Lower leg skin (tissue), 4 donors: ENCODE measurements at regions not wholly inside any gene's neighbourhood (a gene's known extent, or its start where the extent isn't known, plus 50 kb on each side); places are given as distances from the start of the nearest gene placed in this dataset.

Experiments
- DNase-seq, 2 donors: peaks; one replicate each; pipeline ENCODE4 v3.0.0-alpha.2; 2019; ENCODE audit warnings: low spot score in 2 of 2
- H3K4me3 ChIP-seq: fragments of 200-600 bp; sonication (generic); 2 replicates; pipeline ENCODE4 v1.5.1; 2017; ENCODE audit warnings: mild to moderate bottlenecking, low read depth; ENCODE audit not compliant: poor library complexity, severe bottlenecking
- POLR2A ChIP-seq, 2 donors: fragments of 450-650 bp; IDR thresholded peaks; one replicate each; pipeline ENCODE4 v1.6.1; 2016 to 2017; ENCODE audit warnings: antibody characterized with exemption in 2 of 2, mild to moderate bottlenecking in 1 of 2, moderate library complexity in 1 of 2
- WGBS, 2 donors: methylation state at CpG; one replicate each; pipeline ENCODE4 v1.1.5; 2018; 5-methylcytosine and 5-hydroxymethylcytosine counted together
- intact Hi-C: fragments of 100-400 bp; cut with DNase I; formaldehyde crosslinking; loops from one replicate; pipeline ENCODE4 v1.15.0; 2023; ENCODE audit warnings: low total_unique reads
- TF ChIP-seq, protein P1 (sequence below), 3 donors: fragments of 450-650 bp; IDR thresholded peaks; one replicate each; pipeline ENCODE4 v1.5.1; 2016; ENCODE audit warnings: antibody characterized with exemption in 3 of 3, mild to moderate bottlenecking in 3 of 3, moderate library complexity in 2 of 3

DNA sequence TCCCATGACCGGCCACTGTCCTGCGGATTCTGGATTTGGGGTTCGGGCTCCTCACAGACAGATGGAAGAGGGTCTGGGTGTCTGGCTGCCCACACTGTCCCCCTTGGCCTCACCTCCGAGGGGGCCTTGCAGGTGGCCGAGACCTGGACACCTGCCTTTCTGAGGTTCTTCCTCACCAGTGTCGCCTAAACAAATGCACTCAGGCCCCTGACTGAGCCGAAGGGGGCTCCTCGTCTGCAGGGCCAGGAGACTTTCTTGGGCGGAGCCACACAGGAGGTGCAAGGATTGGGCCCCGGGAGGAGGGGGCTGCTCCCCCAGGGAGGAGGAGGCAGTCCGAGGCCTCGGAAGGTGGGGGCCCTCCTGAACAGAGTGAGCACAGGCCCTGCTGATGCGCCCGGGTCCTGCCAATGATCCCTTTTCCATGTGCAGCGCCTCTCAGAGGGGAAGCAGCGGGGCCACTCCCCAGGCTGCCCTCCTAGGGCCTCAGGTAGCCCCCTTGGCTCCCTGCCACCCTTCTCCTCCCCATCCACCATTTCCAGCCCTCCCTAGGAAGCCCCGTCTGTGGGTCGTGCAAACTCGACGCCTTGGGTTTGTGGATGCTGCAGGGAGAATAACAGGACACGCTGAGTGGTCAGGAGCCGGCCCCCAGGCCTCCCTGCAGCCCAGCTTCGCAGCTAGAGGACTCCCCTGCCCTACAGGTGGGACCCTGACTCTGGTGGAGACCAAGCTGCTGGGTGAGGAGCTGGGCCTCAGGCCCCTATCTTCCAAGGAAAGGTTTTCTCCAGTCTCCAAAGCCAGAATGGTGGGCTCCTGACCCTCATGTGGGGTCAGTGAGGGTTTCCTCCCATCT lies 63.4 kb upstream of the ZNF469 start:
- intact Hi-C loops: no loop called here
- 86 to 96% methylated on average over 13 to 22 of the region's 23 CpGs for WGBS, 2 donors
- TF ChIP-seq POLR2A (IDR thresholded peaks at IDR 0.05): no peak
- TF ChIP-seq, protein P1, sequence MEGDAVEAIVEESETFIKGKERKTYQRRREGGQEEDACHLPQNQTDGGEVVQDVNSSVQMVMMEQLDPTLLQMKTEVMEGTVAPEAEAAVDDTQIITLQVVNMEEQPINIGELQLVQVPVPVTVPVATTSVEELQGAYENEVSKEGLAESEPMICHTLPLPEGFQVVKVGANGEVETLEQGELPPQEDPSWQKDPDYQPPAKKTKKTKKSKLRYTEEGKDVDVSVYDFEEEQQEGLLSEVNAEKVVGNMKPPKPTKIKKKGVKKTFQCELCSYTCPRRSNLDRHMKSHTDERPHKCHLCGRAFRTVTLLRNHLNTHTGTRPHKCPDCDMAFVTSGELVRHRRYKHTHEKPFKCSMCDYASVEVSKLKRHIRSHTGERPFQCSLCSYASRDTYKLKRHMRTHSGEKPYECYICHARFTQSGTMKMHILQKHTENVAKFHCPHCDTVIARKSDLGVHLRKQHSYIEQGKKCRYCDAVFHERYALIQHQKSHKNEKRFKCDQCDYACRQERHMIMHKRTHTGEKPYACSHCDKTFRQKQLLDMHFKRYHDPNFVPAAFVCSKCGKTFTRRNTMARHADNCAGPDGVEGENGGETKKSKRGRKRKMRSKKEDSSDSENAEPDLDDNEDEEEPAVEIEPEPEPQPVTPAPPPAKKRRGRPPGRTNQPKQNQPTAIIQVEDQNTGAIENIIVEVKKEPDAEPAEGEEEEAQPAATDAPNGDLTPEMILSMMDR (IDR thresholded peaks at IDR 0.05): no peak

DNA sequence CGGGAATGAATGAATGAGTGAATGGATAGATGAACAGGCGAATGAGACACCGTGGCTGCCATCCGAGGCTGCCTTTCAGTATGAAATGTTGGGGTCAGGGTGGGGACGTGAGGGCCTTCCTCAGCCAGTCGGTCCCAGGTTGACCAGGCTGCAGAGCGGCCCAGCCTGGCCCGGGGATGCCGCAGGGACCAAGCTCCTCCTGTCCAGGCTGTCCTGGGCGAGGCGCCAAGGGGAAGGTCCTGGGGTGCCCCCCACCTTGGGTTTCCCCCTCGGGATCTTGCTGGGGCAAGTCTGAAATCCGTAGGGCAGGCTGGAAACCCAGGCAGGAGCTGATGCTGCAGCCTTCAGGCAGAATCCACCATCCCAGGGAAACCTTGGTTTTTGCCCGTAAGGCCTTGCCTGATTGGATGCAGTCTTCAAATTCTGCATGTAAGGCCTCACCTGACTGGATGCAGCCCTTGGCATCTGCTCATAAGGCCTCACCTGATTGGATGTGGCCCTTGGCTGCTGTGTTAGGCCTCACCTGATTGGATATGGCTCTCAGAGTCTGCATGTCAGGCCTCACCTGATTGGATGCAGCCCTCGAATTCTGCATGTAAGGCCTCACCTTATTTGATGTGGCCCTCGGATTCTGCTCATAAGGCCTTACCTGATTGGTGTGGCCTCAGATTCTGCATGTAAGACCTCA lies 61.7 kb upstream of the ZNF469 start:
- TF ChIP-seq, protein P1 (IDR thresholded peaks at IDR 0.05): no peak
- no peak for TF ChIP-seq POLR2A (IDR thresholded peaks at IDR 0.05)
- no peak for DNase-seq
- intact Hi-C loops: no loop called here
- WGBS, 2 donors: 95 to 97% methylated on average over 16 of the region's 16 CpGs
- H3K4me3 ChIP-seq: no peak overlapping the region

More for the DNA sequence above, 63.4 kb upstream of the ZNF469 start:
- H3K4me3 ChIP-seq: no peak overlapping the region
- DNase-seq: no peak

DNA sequence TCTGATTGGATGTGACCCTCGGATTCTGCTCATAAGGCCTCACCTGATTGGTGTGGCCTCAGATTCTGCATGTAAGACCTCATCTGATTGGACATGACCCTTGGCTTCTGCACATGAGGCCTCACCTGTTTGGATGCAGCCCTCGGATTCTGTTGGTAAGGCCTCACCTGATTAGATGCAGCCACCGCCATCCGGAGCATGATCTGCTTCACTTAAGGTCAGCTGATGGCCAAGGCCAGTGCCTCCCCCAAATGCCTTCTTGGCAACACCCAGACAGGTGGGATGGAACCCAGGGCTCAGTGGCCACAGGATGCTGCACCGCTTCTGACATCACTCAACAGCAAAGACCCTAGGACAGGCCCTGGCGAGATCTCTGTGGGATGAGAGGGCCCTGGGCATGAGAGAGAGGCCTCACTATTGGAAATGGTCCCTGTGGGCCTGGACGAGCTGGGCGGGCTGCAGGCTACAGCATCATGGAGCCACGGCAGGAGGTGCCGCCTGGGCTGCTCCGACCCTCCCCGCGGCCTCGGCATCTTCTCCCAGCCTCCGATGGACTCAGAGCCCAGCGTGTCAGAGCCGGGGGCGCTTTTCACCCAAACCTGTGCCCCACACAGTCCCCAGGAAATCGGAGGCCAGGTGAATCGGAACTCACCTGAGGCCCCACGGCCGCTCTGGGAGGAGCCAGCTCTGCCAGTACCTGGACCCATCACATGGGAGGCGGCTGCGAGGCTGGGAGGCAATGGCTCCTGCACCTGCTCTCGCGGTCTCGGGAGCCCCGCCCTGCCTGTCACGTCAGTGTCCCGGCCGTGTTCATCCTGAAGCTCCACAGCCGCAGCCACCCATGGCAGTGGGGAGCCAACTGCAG lies 60.9 kb upstream of the ZNF469 start:
- no peak for DNase-seq
- intact Hi-C loops: no loop called here
- 93 to 94% methylated on average over 20 to 32 of the region's 32 CpGs for WGBS, 2 donors
- TF ChIP-seq, protein P1 (IDR thresholded peaks at IDR 0.05): no peak
- TF ChIP-seq POLR2A (IDR thresholded peaks at IDR 0.05): no peak
- no peak overlapping the region for H3K4me3 ChIP-seq

DNA sequence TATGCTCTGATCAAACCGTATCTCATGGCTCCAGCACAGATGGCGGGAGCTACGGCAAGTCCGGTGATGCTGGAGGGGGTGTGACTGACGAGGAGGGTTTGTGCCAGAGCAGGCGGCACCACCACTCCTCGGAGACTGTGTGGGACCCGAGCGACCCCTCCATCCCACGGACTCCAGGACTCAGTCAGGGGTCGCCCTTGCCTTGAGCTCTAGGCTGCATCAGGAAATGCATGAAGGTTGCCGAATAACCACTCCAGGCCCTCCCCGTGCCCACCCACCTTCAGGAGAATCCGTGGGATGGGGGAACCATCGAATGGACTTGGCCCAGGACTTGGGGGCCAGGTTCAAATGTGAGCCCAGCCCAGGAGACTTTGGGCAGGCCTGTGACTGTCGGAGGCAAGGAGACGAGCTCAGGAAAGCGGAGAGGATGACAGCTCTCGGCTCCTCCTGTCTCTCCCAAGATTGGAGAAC lies 60.2 kb upstream of the ZNF469 start:
- intact Hi-C loops: no loop called here
- no peak overlapping the region for H3K4me3 ChIP-seq
- TF ChIP-seq POLR2A (IDR thresholded peaks at IDR 0.05): no peak
- TF ChIP-seq, protein P1 (IDR thresholded peaks at IDR 0.05): no peak
- WGBS, 2 donors: 90 to 92% methylated on average over 13 to 19 of the region's 19 CpGs
- DNase-seq: no peak

DNA sequence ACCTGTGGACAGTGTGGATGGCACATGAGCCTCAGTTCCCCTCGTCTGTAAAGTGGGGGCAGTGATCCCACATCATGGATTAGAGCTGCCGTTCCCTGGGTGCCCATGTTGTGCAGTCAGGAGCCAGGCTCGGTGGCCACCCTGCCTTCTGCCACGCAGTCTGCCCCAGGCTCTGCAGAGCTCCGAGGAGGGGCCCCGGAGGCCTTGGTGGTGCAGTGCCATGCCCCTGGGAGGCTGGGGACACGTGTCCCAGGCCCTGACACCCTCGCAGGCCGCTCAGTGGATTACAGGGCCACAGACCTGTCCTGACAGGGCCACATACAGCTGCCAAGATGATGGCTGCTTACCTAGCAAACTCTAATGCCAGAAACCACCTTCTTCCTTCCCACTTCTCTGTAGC lies 59.7 kb upstream of the ZNF469 start:
- TF ChIP-seq, protein P1 (IDR thresholded peaks at IDR 0.05): no peak
- TF ChIP-seq POLR2A (IDR thresholded peaks at IDR 0.05): no peak
- no peak for DNase-seq
- no peak overlapping the region for H3K4me3 ChIP-seq
- WGBS, 2 donors: 81 to 90% methylated on average over 5 to 8 of the region's 9 CpGs
- intact Hi-C loops: no loop called here
